GM23338 (cell line): ENCODE measurements at regions not wholly inside any gene's neighbourhood (a gene's known extent, or its start where the extent isn't known, plus 50 kb on each side); places are given as distances from the start of the nearest gene placed in this dataset.
A peak's percentile ranks its signal among the peaks of the same experiment; 100 is the strongest.

Experiments used
- ATAC-seq: fragments of 200-7000 bp; cut with Tn5 transposase; 3 replicates; pipeline ENCODE4 v1.9.1; 2020
- DNase-seq: peaks from one replicate; pipeline ENCODE4 v3.0.0-alpha.2; 2015; ENCODE audit warnings: low spot score
- H2AFZ ChIP-seq: fragments of 200-600 bp; sonication (generic); 2 replicates; pipeline ENCODE4 v1.8.0; 2016; ENCODE audit warnings: antibody characterized with exemption, mild to moderate bottlenecking, moderate library complexity
- H3F3A ChIP-seq: fragments of 200-600 bp; sonication (generic); replicated peaks from 2 replicates; pipeline ENCODE4 v1.8.0; 2017; ENCODE audit warnings: antibody characterized with exemption, mixed run types, low read depth
- H3K27ac ChIP-seq: fragments of 200-600 bp; sonication (generic); 2 replicates; pipeline ENCODE4 v1.6.1; 2016; ENCODE audit warnings: low read depth
- H3K27me3 ChIP-seq: fragments of 200-600 bp; sonication (generic); 2 replicates; pipeline ENCODE4 v1.8.0; 2016; ENCODE audit warnings: mild to moderate bottlenecking, mixed run types, moderate library complexity; ENCODE audit not compliant: insufficient read depth
- H3K36me3 ChIP-seq: fragments of 200-600 bp; sonication (generic); 2 replicates; pipeline ENCODE4 v1.8.0; 2016; ENCODE audit warnings: mild to moderate bottlenecking; ENCODE audit not compliant: insufficient read depth
- H3K4me1 ChIP-seq: fragments of 200-600 bp; sonication (generic); 2 replicates; pipeline ENCODE4 v1.8.0; 2016; ENCODE audit warnings: mild to moderate bottlenecking, moderate library complexity; ENCODE audit not compliant: insufficient read depth
- H3K4me2 ChIP-seq: fragments of 200-600 bp; sonication (generic); 2 replicates; pipeline ENCODE4 v1.7.1; 2017; ENCODE audit warnings: mixed run types
- H3K4me3 ChIP-seq: fragments of 200-600 bp; sonication (generic); 2 replicates; pipeline ENCODE4 v1.6.1; 2016; ENCODE audit warnings: mixed run types
- H3K79me2 ChIP-seq: fragments of 200-600 bp; sonication (generic); replicated peaks from 2 replicates; pipeline ENCODE4 v1.8.0; 2017; ENCODE audit warnings: mild to moderate bottlenecking; ENCODE audit not compliant: insufficient read depth
- H3K9me2 ChIP-seq: fragments of 200-600 bp; sonication (generic); 2 replicates; pipeline ENCODE4 v1.8.0; 2017; ENCODE audit not compliant: insufficient read depth
- H4K20me1 ChIP-seq: fragments of 200-600 bp; sonication (generic); replicated peaks from 2 replicates; pipeline ENCODE4 v1.8.0; 2017; ENCODE audit warnings: mild to moderate bottlenecking; ENCODE audit not compliant: insufficient read depth
- H3K27ac Mint-ChIP-seq: 2 replicates; pipeline ENCODE4 v1.8.0; 2020; ENCODE audit warnings: inconsistent platforms, mild to moderate bottlenecking, moderate library complexity, mixed read lengths
- H3K27me3 Mint-ChIP-seq: 3 replicates; pipeline ENCODE4 v1.8.0; 2022; ENCODE audit warnings: low read depth, mild to moderate bottlenecking, moderate library complexity, mixed read lengths, inconsistent platforms; ENCODE audit not compliant: insufficient read depth, poor library complexity
- H3K36me3 Mint-ChIP-seq: 3 replicates; pipeline ENCODE4 v1.8.0; 2021; ENCODE audit warnings: low read depth, mild to moderate bottlenecking, inconsistent platforms, moderate library complexity, mixed read lengths
- H3K4me1 Mint-ChIP-seq: 3 replicates; pipeline ENCODE4 v1.8.0; 2020; ENCODE audit warnings: mild to moderate bottlenecking, inconsistent platforms, mixed read lengths
- H3K4me3 Mint-ChIP-seq: 3 replicates; pipeline ENCODE4 v1.8.0; 2021; ENCODE audit warnings: moderate library complexity, mild to moderate bottlenecking, inconsistent platforms, mixed read lengths
- H3K9me3 Mint-ChIP-seq: 3 replicates; pipeline ENCODE4 v1.8.0; 2020; ENCODE audit warnings: moderate library complexity, mild to moderate bottlenecking, inconsistent platforms, mixed read lengths
- CREB1 ChIP-seq: fragments of 250-450 bp; sonication (Bioruptor Pico); IDR thresholded peaks from 2 replicates; pipeline ENCODE4 v1.5.0; 2020; ENCODE audit warnings: low read depth, mild to moderate bottlenecking, moderate library complexity
- EZH2 ChIP-seq: fragments of 200-600 bp; sonication (generic); IDR thresholded peaks from one replicate; pipeline ENCODE4 v1.8.0; 2017; ENCODE audit warnings: antibody characterized with exemption, mild to moderate bottlenecking, low read depth; ENCODE audit not compliant: unreplicated experiment
- EZH2phosphoT487 ChIP-seq: fragments of 200-600 bp; sonication (generic); IDR thresholded peaks from one replicate; pipeline ENCODE4 v1.8.1; 2018; ENCODE audit warnings: antibody characterized with exemption; ENCODE audit not compliant: unreplicated experiment
- JUNB ChIP-seq: IDR thresholded peaks from one replicate; pipeline ENCODE4 v1.6.1; 2016; ENCODE audit warnings: antibody characterized with exemption; ENCODE audit not compliant: unreplicated experiment
- NANOG ChIP-seq: IDR thresholded peaks from 2 replicates; pipeline ENCODE4 v1.6.1; 2016; ENCODE audit warnings: antibody characterized with exemption, borderline replicate concordance
- POLR2AphosphoS5 ChIP-seq: IDR thresholded peaks from 2 replicates; pipeline ENCODE4 v1.6.1; 2016; ENCODE audit warnings: antibody characterized with exemption, low read depth
- STAT1 ChIP-seq: IDR thresholded peaks from one replicate; pipeline ENCODE4 v1.6.1; 2016; ENCODE audit warnings: antibody characterized with exemption; ENCODE audit not compliant: unreplicated experiment
- ZNF114 ChIP-seq: fragments of 250-450 bp; sonication (Bioruptor Pico); IDR thresholded peaks from 2 replicates; pipeline ENCODE4 v1.5.0; 2020; ENCODE audit warnings: mild to moderate bottlenecking, moderate library complexity
- ZNF331 ChIP-seq: fragments of 250-450 bp; sonication (Bioruptor Pico); IDR thresholded peaks from 2 replicates; pipeline ENCODE4 v1.5.0; 2020; ENCODE audit warnings: low read depth, mild to moderate bottlenecking, moderate library complexity
- TF ChIP-seq, protein P1 (sequence below): IDR thresholded peaks from 2 replicates; pipeline ENCODE4 v1.6.1; 2016; ENCODE audit warnings: antibody characterized with exemption
- TF ChIP-seq, protein P2 (sequence below): IDR thresholded peaks from one replicate; pipeline ENCODE4 v1.6.1; 2018; ENCODE audit warnings: antibody characterized with exemption; ENCODE audit not compliant: unreplicated experiment
- TF ChIP-seq, protein P3 (sequence below), 2 experiments: fragments of 200-600 bp in 1 of 2; sonication (generic) in 1 of 2; conservative IDR thresholded peaks; 2 replicates each; pipeline versions ENCODE4 v1.5.1 to v1.6.1; 2016 to 2017; ENCODE audit warnings: antibody characterized with exemption in 2 of 2, low read depth in 2 of 2, mild to moderate bottlenecking in 2 of 2, moderate library complexity in 1 of 2

DNA sequence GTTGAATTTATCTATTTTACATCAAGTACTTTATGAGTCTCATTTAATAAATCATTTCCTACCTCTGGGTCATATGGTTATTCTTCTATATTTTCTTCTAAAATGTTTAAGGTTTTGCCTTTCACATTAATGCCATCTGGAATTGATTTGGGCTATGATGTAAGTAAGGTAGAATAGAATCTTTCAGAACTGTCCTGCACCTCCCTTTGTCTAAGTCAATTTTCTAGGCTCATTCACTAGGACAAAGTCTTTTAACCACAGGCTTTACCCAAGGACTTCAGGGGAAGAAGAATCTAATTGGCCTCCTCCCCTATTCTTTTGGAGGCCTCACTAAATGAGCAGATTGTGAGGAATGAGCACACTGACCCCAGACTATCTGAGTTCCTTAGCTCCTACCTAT lies 146.0 kb downstream of the BBOX1 start (continued):
- TF ChIP-seq, protein P1, sequence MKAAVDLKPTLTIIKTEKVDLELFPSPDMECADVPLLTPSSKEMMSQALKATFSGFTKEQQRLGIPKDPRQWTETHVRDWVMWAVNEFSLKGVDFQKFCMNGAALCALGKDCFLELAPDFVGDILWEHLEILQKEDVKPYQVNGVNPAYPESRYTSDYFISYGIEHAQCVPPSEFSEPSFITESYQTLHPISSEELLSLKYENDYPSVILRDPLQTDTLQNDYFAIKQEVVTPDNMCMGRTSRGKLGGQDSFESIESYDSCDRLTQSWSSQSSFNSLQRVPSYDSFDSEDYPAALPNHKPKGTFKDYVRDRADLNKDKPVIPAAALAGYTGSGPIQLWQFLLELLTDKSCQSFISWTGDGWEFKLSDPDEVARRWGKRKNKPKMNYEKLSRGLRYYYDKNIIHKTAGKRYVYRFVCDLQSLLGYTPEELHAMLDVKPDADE: no peak
- TF ChIP-seq ZNF331 (no peak), ZNF114 (CRISPR knock-in tag) (no peak), JUNB (no peak)

DNA sequence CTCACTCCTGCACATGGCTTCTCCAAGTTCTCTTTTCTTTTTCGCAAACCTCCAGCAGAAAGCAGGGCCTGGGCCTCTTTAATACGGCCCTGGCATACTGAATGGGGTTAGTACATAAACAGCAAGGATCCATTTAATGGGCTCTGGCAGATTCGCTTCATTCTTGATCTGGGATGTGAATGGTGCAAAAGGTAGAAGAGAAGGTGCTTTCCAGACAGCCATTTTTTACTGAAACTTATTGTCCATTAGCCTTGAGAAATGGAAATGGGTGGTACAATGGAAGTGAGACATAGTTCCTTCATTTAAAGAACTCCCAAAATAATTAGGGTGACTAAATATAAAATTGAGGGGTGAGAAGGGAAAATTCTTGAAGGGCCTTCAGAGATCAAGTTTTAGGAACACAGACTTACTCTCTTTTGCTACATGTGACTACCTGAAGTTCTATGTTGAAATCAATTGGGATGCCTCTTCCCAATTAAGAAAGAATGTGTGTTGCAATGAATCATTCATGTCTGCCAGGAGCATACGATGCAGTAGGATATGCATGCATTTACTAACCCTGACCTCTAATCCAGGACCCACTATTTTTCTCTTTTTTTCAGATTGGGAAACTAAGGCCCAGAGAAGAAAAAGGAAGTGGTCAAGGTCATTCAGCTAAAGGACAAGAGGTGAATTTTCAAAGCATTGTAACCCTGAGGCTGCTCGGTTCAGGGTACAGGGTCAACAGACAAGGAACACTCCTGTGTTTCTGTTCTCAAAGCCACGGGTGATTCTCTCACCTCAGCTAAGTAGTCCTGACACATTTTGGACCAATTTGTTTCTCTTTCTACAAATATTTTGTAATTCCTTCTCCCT lies 144.1 kb downstream of the BBOX1 start:
- no peak overlapping the region for H2AFZ ChIP-seq
- H3K27me3 ChIP-seq: no peaks in the 10 kb centered on the region
- H3K4me3 ChIP-seq: no peak overlapping the region
- H4K20me1 ChIP-seq: no peaks in the 10 kb centered on the region
- no peaks in the 10 kb centered on the region for H3K79me2 ChIP-seq
- H3K4me2 ChIP-seq: no peak overlapping the region
- no peaks in the 10 kb centered on the region for H3K36me3 ChIP-seq
- H3K27ac Mint-ChIP-seq: no peak overlapping the region
- no peaks in the 10 kb centered on the region for H3K27me3 Mint-ChIP-seq
- no peaks in the 10 kb centered on the region for H3F3A ChIP-seq
- no peaks in the 10 kb centered on the region; the same call in 2 of the 3 replicates for H3K9me3 Mint-ChIP-seq
- H3K27ac ChIP-seq: no peak overlapping the region
- H3K4me3 Mint-ChIP-seq: no peak overlapping the region
- H3K4me1 ChIP-seq: peaks cover 5% of the 10 kb centered on the region
- peaks cover 11% of the 10 kb centered on the region for H3K4me1 Mint-ChIP-seq
- peak; percentile 43 for ATAC-seq
- no peaks in the 10 kb centered on the region for H3K9me2 ChIP-seq
- no peaks in the 10 kb centered on the region for H3K36me3 Mint-ChIP-seq
- DNase-seq: no peak
- TF ChIP-seq EZH2 (no peak), EZH2phosphoT487 (no peak), ZNF331 (no peak), ZNF114 (CRISPR knock-in tag) (no peak), CREB1 (CRISPR knock-in tag) (no peak), POLR2AphosphoS5 (no peak), NANOG (no peak), JUNB (no peak), STAT1 (no peak)
- TF ChIP-seq, protein P2, sequence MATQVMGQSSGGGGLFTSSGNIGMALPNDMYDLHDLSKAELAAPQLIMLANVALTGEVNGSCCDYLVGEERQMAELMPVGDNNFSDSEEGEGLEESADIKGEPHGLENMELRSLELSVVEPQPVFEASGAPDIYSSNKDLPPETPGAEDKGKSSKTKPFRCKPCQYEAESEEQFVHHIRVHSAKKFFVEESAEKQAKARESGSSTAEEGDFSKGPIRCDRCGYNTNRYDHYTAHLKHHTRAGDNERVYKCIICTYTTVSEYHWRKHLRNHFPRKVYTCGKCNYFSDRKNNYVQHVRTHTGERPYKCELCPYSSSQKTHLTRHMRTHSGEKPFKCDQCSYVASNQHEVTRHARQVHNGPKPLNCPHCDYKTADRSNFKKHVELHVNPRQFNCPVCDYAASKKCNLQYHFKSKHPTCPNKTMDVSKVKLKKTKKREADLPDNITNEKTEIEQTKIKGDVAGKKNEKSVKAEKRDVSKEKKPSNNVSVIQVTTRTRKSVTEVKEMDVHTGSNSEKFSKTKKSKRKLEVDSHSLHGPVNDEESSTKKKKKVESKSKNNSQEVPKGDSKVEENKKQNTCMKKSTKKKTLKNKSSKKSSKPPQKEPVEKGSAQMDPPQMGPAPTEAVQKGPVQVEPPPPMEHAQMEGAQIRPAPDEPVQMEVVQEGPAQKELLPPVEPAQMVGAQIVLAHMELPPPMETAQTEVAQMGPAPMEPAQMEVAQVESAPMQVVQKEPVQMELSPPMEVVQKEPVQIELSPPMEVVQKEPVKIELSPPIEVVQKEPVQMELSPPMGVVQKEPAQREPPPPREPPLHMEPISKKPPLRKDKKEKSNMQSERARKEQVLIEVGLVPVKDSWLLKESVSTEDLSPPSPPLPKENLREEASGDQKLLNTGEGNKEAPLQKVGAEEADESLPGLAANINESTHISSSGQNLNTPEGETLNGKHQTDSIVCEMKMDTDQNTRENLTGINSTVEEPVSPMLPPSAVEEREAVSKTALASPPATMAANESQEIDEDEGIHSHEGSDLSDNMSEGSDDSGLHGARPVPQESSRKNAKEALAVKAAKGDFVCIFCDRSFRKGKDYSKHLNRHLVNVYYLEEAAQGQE: no peak
- TF ChIP-seq, protein P3, sequence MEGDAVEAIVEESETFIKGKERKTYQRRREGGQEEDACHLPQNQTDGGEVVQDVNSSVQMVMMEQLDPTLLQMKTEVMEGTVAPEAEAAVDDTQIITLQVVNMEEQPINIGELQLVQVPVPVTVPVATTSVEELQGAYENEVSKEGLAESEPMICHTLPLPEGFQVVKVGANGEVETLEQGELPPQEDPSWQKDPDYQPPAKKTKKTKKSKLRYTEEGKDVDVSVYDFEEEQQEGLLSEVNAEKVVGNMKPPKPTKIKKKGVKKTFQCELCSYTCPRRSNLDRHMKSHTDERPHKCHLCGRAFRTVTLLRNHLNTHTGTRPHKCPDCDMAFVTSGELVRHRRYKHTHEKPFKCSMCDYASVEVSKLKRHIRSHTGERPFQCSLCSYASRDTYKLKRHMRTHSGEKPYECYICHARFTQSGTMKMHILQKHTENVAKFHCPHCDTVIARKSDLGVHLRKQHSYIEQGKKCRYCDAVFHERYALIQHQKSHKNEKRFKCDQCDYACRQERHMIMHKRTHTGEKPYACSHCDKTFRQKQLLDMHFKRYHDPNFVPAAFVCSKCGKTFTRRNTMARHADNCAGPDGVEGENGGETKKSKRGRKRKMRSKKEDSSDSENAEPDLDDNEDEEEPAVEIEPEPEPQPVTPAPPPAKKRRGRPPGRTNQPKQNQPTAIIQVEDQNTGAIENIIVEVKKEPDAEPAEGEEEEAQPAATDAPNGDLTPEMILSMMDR (conservative IDR thresholded peaks at IDR 0.05; ENCODE audit: low read depth in 2 of 2): no peak
